HG02798 (cell line): ENCODE measurements at regions not wholly inside any gene's neighbourhood (a gene's known extent, or its start where the extent isn't known, plus 50 kb on each side); places are given as distances from the start of the nearest gene placed in this dataset.
A peak's percentile ranks its signal among the peaks of the same experiment; 100 is the strongest.

Experiments used
- ATAC-seq: cut with Tn5 transposase; IDR thresholded peaks from one replicate; pipeline ENCODE4 v1.9.1; 2021; ENCODE audit warnings: mild to moderate bottlenecking; ENCODE audit not compliant: unreplicated experiment, poor library complexity

- ATAC-seq, result no peak
These were observed 202.7 kb upstream of the KBTBD8 start for GRCh38 chr3:66795365-66795764.

- ATAC-seq, result no peak
These were observed 201.8 kb upstream of the KBTBD8 start for GRCh38 chr3:66796343-66796742.

GRCh38 chr3:66797889-66798560 lies 200.1 kb upstream of the KBTBD8 start:
- no peak for ATAC-seq

- no peak for ATAC-seq
These were observed 197.1 kb upstream of the KBTBD8 start for GRCh38 chr3:66800941-66801545.

GRCh38 chr3:66803206-66803605 lies 194.9 kb upstream of the KBTBD8 start:
- ATAC-seq, result no peak

- ATAC-seq, result no peak
These were observed 194.1 kb upstream of the KBTBD8 start for GRCh38 chr3:66803721-66804695.

GRCh38 chr3:66808891-66809594 lies 189.1 kb upstream of the KBTBD8 start:
- ATAC-seq, result no peak

- peak; percentile 37 for ATAC-seq
These were observed 188.5 kb upstream of the KBTBD8 start for GRCh38 chr3:66809595-66809958.

- ATAC-seq, result no peak
These were observed 186.0 kb upstream of the KBTBD8 start for GRCh38 chr3:66812136-66812535.

GRCh38 chr3:66812741-66813140 lies 185.4 kb upstream of the KBTBD8 start:
- ATAC-seq, result no peak

- no peak for ATAC-seq
These were observed 181.9 kb upstream of the KBTBD8 start for GRCh38 chr3:66816090-66816761.

GRCh38 chr3:66817951-66818557 lies 180.1 kb upstream of the KBTBD8 start:
- no peak for ATAC-seq

GRCh38 chr3:66819993-66820501 lies 178.1 kb upstream of the KBTBD8 start:
- no peak for ATAC-seq

- ATAC-seq, result peak; percentile 90
These were observed 175.7 kb upstream of the KBTBD8 start for GRCh38 chr3:66822186-66823008.

- ATAC-seq, result no peak
These were observed 175.1 kb upstream of the KBTBD8 start for GRCh38 chr3:66823009-66823397.

- ATAC-seq, result no peak
These were observed 174.6 kb upstream of the KBTBD8 start for GRCh38 chr3:66823532-66823931.

GRCh38 chr3:66825375-66825774 lies 172.7 kb upstream of the KBTBD8 start:
- ATAC-seq, result no peak

- no peak for ATAC-seq
These were observed 170.4 kb upstream of the KBTBD8 start for GRCh38 chr3:66827726-66828125.

GRCh38 chr3:66828303-66828702 lies 169.8 kb upstream of the KBTBD8 start:
- ATAC-seq, result no peak
